Activated T-cell treated with anti-CD3 and anti-CD28 coated beads for 48 hours (primary cell): ENCODE measurements at regions not wholly inside any gene's neighbourhood (a gene's known extent, or its start where the extent isn't known, plus 50 kb on each side); places are given as distances from the start of the nearest gene placed in this dataset.

Experiments
- DNase-seq: peaks from one replicate; pipeline ENCODE4 v3.0.0-alpha.2; 2020; ENCODE audit warnings: low read depth

DNA sequence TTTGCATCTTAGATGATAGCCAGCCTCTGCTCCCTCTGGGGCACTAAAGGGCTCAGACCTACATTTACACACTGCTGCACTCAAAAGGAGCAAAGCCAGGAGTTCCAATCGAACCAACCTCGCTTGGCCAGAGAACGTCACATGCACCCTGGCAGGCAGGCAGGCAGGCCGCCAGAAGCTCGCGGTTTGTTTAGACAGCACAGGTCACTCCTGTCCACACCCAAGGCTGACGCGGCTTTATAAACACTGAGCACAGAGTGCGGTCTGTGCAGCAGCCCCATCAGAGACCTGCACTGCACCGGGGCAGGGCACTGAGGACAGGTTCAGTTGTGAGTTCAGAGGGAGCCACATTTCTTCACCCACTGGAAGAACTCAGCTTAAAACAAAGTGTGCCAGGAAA lies 143.9 kb downstream of the BCOR start:
- no peak for DNase-seq

DNA sequence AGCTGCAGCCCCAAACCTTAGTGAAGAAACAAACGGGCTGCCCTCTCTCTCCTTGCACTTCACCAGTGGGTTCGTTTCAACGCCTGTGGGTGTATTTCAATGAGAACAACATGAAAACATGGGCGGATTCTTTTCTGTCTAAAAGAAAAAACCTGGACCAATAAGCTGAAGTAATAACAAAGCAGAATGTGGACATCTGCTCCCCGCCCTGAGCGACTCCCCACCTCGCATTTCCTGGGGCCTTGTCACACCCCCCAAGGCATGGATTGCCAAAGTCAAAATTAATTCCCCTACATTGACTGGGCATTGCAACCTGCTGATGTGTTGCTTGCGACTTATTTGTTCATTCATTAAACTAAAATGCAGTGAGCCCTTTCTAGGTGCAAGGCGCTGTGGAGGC lies 142.9 kb downstream of the BCOR start:
- DNase-seq: no peak

DNA sequence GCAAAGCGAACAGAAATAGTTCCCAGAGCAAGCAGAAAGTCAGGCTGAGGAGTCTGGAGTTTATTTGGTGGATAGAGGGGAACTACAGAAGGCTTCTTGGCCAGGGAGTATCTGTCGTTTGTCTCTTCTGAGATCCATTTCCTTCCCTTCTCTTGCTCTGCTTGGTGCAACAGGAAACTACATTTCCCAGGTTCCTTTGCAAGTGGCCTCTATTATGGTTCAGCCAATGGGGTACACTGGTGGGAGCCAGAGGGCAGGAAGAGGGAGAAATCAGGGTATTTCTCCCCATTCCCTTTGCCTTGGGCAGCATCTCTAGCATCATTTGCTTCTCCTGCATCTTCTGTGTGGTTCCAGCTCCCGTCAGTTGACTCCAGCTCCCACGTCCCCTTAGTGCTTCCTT lies 142.1 kb downstream of the BCOR start:
- no peak for DNase-seq

DNA sequence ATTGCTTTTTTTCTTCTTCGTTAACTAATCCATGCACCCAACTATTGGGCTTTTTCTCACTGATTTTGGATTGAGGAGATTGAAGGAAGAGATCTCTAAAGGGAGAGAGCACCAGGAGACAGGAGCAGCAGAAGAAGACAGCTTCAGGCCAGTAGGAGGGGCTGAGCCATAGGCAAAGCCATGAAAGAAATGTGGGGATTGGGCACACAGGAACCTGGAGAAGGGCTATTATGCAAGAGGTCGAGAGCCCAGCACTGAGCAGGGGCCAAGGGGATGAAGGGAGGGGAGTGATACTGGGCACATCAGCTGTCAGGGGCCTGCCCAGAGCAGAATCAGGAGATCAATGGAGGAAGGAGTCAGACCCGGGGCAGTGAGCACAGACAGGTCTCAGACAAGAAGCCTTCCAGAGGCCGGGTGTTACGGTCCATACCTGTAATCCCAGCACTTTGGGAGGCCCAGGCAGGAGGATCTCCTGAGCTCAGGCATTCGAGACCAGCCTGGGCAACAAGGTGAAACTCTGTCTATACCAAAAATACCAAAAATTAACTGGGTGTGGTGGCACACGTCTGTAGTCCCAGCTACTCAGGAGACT lies 140.9 kb downstream of the BCOR start:
- DNase-seq: no peak

DNA sequence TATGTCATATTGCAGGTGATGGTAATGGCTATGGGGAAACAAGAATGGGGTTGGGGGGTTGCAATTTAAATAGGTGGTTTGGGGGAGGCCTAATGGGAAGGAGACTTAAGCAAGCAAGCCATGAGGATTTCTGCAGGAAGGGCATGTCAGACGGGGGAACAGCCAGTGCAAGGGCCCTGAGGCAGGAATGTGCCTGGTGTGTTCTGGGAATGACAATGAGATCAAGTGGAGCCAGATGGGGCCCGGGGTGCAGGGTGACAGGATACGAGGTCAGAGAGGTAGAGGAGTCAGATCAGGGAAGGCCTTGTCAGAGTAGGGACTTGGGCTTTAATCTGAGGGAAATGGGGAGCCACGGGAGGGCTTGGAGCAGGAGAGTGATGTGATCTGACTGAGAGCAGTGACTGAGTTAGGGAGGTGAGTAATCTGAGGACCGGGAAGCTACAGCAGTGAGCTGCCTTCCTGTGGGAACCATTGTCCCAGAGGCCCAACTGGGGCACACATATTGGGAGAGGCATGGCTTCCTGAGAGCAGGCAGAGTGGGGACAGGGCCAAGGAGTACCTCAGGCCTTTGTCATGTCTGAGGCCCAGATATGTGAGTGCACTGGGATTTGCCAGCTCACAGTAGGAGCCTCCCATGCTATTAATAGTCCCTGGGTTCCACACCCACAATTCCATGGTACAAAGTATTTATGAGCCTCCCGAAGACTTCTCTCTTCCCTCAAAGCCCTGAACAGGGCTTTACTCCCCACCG lies 139.8 kb downstream of the BCOR start:
- DNase-seq: no peak

DNA sequence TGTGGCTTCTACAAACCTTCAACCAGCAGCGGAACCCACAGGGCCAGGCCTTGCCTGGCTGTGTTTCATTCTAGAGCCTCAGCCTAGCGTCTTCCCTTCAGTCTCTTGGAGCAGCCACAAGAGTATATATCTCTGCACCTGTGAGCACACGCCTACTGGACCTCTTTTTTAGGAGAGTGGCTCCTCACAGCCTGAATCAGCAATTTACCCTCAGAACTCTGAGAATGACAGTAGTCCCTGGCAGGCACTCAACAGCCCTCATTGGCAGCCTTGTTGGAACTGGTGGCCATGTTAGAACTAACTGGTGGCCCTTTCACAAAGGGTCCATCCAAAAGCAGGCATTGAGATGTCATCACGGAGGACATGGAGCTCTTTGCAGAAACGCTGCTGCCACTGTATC lies 138.9 kb downstream of the BCOR start:
- no peak for DNase-seq

DNA sequence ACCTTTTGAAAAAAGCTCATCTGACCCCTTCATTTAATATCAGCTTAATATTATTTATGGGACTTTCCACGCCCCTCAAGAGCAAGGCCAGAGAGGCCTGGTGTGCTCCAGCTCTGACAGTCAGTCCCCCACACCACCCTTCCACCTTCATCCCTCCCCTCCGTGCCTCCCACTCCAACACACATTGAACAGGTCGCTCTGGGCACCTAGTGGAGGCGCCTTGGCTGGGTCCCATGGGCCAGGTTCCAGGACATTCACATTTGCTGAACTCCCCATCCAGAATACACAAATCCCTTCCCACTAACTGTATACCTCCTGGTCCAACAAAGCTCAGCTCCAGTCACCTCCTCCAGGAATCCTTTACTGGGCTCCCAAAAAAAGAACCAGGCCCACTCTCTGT lies 137.5 kb downstream of the BCOR start:
- DNase-seq: no peak

DNA sequence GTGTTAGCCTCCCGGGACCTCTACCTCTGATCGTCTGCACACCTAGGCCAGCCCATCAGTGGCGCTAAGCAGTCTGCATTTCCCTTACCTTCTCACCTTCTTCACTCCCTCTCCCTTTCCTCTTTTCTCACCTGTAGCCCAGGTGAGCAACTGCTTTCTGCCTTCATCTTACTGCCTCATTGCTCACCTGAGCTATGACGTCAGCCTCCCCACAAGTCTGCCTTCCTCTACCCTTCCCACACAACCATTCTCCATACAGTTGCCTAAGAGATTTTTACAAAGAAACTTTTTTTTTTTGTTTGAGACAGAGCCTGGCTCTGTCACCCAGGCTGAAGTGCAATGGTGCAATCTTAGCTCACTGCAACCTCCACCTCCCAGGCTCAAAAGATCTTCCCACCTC lies 136.3 kb downstream of the BCOR start:
- DNase-seq: no peak

DNA sequence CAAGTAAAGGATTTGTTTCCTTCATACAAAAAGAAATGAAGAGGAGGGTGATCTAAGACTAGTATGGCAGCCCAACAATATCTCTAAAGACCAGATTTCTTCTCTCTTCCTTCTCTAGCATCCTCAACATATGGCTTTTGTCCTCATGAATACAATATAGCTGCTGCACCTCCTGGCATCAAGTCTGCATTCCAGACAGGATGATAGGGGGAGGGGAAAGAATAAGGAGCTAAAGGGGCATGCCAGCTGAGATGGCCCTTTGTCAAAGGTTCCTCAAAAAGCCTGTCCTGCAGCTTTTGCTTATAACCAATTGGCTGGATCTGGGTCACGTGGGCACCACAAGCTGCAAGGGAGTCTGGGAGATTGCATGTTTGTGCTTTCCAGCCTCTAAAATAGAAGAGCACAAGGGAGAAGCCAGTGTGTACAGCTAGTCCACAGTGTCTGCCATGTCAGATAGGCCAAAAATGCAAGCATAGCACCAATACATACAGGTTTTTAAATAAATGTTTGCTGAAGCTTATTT lies 132.6 kb downstream of the BCOR start:
- no peak for DNase-seq

DNA sequence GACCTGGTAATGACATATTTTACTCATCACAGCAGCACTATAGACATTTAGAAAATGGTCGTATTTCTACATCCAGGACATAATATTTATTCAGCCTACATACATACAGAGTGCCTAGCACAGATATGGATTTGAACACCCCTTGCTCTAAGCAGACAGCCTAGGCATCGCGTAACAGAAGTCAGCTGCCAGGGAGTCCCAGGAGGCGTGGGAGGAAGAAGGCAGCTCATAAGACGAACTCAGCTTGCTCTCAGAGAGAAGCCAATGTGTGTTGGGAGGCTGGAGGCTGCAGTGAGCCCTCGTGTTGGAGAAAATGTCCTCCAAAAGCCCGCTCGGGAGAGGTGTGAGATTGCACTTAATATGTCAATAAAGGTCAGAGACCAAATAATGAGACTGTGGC lies 131.6 kb downstream of the BCOR start:
- no peak for DNase-seq

DNA sequence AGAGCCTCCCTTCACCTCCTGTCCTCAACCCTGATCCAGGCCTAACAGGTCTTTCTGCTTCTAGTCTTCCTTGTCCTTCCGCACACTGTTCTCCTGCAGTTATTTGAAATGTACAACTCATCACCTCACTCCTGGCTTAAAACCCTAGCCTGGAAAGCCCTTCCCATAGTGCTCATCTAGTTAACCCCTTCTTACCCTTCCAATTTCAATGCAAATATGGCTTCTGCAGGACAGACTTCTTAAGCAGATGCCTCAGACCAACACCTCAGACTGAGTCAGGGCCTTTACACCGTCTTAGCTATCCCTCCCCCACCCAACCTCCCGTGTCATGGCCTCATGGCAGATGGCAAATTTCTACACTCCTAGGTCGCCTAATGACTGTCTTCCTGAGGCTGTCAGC lies 130.4 kb downstream of the BCOR start:
- DNase-seq: peak; percentile 4

DNA sequence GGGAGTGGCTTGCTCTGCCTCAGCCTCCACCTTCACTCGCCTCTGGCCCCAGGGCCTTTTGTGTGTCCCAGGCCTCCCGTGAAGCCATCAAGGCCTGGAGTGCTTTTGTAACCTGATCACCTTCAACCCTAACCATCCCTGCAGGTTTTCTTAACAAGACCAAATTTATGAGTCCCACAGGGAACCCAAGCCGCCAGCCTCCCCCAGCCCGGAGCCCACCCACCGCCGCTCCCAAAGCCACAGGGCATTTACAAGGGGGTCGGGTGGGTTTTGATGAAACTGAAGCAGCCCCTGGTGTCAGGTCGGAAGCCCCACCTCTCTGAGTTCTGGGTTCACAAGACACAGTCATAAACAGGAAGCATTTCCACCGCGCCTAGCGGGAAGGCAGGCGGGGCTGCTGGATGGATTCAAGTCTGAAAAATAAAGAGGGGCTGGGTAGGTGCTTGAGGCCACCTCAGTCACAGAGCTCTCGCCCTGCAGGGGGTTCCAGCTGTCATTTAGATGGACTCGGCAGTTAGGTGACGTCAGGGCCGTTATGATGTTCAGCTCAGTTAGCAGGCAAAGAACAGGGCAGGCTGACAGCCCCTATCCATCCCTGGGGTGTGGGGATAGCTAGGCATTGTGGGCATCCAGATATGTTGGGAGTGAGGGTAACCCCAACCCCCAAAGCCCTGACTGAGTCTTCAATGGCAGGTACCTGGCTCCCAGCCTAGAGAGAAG lies 128.5 kb downstream of the BCOR start:
- DNase-seq: no peak

DNA sequence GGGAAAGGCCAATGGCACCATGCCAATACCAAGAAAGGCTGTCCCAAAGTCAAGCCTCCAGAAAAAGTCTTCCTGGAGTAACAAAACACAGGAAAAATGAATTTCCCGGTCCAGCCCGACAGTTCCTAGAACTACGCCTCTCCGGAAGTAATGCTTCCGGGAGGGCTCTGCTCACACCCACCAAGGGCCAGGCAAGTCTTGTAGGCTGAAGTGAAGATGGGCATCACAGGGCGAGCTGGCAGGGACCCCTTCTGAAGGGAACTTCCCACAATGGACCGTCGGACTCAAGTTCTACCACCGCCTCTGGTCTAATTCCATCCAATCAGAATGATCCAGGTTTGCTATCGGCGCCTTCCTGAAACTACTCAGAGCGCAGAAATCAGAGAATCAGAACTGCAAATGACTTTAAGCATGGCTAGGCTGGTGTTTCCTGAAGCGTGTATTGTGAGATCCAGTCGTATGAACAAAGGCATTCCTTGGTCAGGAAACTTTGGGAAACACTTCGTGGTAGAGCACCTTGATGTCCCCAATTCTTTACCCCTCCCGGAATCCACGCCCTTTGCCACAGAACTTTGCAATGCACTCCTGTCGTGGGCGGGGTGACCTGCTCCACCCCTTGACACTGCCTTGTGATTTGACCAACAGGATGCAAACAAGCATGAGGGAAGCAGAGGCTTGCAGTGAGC lies 127.8 kb downstream of the BCOR start:
- no peak for DNase-seq

DNA sequence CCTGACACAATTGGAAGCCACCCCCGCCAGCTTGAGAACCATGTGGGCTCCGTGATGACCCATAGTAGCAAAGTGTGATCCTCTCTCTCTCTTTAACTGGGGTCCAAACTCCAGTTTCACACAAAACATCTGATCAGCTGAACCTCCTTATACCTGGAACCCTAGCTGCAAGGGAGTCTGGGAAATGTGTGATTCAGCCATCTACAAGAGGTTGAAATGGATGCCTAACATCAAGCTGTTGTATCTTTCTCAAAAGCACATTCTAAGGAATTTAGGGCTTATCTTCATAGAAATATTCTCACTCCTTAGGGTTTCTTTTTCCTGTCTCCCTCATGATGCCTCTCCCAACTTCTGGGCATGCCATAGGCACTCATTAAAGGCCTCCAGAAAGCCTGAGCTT lies 126.0 kb downstream of the BCOR start:
- DNase-seq: no peak

DNA sequence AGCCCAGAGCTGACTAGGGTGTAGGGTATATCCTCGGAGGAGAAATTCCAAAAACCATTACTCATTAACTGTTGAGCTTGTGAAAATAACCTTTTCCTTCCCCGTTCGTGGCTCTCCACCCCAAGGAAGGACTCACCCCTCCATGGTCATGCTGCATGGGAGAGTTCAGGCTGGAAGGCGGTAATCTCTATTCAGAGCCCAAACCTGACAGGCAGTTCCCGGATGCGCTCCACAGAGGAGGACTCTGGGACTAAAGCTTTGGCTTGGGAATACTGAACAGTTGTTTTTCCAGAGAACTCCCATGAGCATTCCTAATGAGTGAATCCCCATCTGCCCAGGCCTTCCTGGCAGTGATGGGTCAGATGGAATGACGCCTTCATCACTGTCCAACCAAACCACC lies 125.4 kb downstream of the BCOR start:
- DNase-seq: no peak

DNA sequence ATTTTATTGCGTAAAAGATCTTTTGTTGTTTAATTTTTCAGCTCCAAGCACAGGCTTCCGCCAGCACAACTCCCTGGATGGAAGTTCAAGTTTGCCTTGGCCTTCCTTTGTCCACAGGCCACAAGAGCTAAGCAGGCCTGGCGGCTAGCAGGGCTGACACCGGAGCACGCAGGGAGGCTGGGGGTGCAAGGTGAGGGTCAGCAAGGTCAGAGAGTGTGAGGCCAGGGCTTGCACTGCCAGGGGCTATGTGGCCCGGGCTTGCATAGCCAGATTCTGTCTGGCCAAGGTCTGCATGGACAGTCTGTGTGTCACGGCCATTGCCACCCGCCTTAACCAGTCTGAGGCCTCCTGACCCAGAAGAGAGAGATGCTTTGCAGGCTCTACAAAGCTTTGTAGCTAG lies 123.9 kb downstream of the BCOR start:
- DNase-seq: no peak

DNA sequence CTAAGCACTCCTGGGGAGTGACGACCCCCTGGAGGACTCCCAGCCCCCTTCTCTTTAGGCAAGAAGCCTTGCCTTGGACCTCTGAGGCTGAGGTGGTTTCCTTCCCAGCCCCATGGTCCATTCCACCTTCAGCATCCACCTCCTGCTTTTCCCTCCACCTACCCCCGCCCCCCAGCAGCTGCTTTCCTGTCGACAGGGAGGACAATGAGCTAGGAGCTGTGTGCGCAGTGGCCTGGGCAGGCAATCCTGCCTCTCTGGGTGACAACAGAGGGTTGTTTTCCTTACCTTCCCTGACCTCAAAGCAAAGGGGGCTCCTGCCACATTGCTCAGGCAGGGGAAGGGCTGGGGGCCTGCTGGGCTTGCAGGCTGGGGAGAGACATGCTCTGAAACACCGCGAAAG lies 123.5 kb downstream of the BCOR start:
- DNase-seq: no peak

DNA sequence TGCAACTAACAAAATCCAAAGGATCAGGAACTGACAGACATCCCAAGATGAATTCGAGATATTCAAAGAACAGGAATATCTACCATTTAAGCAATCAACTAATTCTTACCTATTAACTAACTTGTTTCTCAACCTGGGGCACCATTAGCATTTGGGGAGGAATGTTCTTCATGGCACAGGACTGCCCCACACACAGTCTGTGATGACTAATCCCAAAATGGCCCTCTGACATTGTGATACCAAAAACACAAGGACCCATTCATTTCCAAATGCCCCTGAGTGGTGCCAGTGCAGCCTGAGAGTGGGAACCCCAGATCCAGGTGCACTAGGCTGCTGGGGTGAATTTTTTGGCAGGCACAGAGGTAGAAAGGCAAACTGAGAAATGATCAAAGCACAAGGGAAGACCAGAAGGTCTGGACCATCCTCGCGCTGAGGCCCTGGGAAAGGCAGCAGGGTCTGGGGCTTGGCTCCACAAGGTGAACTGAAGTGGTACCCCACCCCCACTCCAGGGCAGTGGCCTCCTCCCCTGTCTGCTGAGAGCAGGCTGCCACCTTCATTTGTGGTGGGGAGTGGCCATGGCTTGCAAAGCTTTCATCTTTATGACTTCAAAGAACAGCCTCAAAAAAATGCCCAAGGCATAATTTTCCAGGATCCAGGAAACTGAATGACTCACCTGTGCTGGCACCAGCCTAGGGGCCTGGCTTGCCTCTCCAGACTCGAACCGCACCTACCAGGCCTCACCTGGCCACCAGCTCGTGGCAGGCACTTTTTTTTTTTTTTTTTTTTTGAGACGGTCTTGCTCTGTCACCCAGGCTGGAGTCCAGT lies 122.4 kb downstream of the BCOR start:
- DNase-seq: no peak

DNA sequence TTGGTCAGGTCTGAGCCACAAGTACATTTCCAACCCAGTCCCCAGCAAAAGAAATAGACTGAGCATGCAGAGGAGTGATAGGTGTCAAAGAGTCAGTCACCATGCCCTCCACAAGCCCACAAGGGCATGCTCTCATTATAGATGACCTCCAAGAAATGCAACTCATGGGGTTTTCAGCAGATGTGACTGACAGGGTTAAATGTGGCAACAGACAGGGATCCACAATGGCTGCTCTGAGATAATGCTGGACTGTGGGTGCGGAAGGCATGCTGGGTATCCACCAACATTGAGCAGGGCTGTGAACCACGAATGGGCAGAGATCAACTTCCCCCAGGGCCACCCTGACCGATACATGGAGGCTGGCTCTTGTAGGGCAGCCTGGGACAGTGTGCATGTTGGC lies 115.8 kb downstream of the BCOR start:
- DNase-seq: no peak

DNA sequence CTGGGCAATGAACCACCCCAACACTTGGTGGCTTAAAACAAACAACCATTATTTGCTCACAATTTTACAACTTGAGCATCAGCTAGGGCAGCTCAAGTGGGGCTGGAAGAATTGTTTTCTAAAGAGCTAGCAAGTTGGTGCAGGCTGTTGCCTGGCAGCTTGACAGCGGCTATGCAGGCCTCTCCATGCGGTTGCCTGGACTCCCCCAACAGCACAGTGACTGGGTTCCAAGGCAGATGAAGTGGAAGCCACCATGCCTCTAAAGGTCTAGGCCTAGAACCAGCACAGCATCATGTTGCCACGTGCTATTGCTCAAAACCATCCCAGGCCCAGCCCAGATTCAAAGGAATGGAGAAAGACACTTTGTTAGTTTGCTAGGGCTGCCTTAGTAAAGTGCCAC lies 114.8 kb downstream of the BCOR start:
- no peak for DNase-seq

DNA sequence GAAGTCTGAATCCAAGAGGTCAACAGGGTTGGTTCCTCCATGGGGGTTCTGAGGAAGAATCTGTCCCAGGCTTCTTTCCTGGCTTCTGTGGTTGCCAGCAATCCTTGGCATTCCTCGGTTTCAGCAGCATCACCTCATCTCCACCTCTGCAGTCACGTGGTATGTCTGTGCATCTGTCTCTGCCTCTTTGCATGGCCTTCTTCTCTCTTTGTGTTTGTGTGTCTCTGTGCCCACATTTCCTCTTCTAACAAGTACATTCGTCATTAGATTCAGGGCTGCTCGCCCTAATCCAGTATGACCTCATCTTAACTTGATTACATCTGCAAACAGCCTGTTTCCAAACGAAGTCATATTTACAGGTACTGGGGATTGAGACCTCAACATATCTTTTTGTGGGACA lies 114.0 kb downstream of the BCOR start:
- no peak for DNase-seq
